Neural progenitor cell (in vitro differentiated cells): ENCODE measurements at regions not wholly inside any gene's neighbourhood (a gene's known extent, or its start where the extent isn't known, plus 50 kb on each side); places are given as distances from the start of the nearest gene placed in this dataset.

ENCODE experiments used
- EZH2phosphoT487 ChIP-seq: fragments of 200-600 bp; sonication (generic); IDR thresholded peaks from 2 replicates; pipeline ENCODE4 v1.6.1; 2017; ENCODE audit warnings: antibody characterized with exemption
- TF ChIP-seq, protein P1 (sequence below): fragments of 200-600 bp; sonication (generic); IDR thresholded peaks from 2 replicates; pipeline ENCODE4 v1.5.1; 2017; ENCODE audit warnings: antibody characterized with exemption, mild to moderate bottlenecking

DNA sequence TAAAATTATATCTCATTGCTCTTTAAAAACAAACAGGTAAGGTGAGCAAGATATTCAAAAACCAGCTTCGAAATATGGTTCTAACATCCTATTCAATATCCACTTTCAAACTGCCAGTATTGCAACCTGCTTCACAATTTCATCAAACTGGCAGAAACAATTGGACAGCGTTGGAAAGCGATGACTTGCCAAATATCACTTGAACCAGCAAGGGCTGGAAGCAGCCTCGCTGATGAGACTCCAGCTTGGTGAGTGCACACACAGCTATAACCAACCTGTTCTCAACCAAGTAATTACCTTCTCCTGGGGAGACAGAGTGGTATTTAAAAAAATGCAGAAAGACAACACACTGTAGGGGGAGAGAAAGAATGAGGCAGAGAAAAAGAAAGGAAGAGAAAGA lies 155.8 kb upstream of the RAI2 start:
- TF ChIP-seq, protein P1, sequence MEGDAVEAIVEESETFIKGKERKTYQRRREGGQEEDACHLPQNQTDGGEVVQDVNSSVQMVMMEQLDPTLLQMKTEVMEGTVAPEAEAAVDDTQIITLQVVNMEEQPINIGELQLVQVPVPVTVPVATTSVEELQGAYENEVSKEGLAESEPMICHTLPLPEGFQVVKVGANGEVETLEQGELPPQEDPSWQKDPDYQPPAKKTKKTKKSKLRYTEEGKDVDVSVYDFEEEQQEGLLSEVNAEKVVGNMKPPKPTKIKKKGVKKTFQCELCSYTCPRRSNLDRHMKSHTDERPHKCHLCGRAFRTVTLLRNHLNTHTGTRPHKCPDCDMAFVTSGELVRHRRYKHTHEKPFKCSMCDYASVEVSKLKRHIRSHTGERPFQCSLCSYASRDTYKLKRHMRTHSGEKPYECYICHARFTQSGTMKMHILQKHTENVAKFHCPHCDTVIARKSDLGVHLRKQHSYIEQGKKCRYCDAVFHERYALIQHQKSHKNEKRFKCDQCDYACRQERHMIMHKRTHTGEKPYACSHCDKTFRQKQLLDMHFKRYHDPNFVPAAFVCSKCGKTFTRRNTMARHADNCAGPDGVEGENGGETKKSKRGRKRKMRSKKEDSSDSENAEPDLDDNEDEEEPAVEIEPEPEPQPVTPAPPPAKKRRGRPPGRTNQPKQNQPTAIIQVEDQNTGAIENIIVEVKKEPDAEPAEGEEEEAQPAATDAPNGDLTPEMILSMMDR, result no peak
- TF ChIP-seq EZH2phosphoT487, result no peak
